ENCODE measurements at regions not wholly inside any gene's neighbourhood (a gene's known extent, or its start where the extent isn't known, plus 50 kb on each side); places are given as distances from the start of the nearest gene placed in this dataset. TPM values are rescaled to one million over a fixed set of nuclear protein-coding genes. Genes with fewer than 3 reads are reported as not detected.

- no peak for DNase-seq (ENCODE audit: low read depth in 2 of 3, low spot score in 2 of 3)
Observed at GRCh38 chr11:98834776-98835175, 186.0 kb upstream of the CNTN5 start.

- no peak for DNase-seq (ENCODE audit: low read depth in 2 of 3, low spot score in 2 of 3)
Observed at GRCh38 chr11:98835335-98835734, 185.4 kb upstream of the CNTN5 start.

DNA sequence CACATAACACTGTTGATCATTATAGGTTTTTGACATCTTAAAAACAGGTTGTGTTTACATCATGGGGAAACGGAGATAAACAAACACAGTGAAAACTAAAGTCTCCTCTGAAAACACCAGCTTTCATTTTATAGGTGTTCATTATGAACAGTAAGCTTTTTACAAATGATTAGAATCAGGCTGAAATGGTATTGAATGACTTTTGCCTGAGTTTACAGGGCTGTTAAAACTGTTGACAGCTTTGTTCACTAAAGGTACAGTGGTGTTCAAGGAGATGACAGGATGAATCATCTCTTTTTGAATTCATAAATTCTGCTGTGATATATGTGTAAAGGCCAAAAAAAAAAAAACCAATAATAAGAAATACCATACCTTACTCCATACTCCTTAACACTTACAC, 184.6 kb upstream of the CNTN5 start:
- DNase-seq (ENCODE audit: low read depth in 2 of 3, low spot score in 2 of 3), result no peak

- no peak for DNase-seq (ENCODE audit: low read depth in 2 of 3, low spot score in 2 of 3)
Observed at GRCh38 chr11:98842187-98842586, 178.6 kb upstream of the CNTN5 start.

- DNase-seq (ENCODE audit: low read depth in 2 of 3, low spot score in 2 of 3), result no peak
Observed at GRCh38 chr11:98862169-98862568, 158.6 kb upstream of the CNTN5 start.

DNA sequence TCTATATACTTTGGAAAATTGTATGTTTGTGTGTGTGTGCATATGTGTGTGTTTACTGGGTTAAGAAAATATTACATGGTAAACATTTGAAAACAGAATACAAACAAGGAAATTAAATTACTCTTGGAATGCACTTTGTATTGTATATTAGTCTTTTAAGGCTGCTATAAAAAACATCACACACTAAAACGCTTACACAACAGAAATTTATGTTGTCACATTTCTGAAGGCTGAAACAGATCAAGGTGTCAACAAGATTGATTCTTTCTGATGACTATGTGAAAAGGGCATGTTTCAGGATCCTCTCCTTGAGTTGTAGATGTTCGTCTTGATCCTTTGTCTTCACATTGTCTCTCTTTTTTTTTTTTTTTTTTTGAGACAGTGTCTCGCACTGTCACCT, 149.1 kb upstream of the CNTN5 start:
- DNase-seq (ENCODE audit: low read depth in 2 of 3, low spot score in 2 of 3), result no peak

DNA sequence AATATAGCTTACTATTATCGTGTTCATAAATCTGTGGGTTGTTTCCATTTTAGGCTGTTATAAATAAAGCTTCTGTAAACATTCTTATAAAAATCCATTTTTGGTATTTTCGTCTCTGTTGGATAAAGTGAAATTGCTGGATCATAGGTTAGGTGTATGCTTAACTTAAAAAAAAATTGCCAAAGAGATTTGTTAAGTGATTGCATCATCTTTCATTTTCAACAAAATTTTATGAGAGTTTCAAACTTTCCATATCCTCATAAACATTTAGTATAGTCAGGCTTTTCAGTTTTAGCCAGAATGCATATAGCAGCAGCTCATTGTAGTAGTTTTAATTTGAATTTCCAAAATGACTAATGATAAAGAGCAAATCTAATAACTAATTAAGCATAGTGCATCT, 146.7 kb upstream of the CNTN5 start:
- DNase-seq (ENCODE audit: low read depth in 2 of 3, low spot score in 2 of 3), result no peak

GRCh38 chr11:98895936-98896335, 124.8 kb upstream of the CNTN5 start:
- no peak for DNase-seq (ENCODE audit: low read depth in 2 of 3, low spot score in 2 of 3)

DNA sequence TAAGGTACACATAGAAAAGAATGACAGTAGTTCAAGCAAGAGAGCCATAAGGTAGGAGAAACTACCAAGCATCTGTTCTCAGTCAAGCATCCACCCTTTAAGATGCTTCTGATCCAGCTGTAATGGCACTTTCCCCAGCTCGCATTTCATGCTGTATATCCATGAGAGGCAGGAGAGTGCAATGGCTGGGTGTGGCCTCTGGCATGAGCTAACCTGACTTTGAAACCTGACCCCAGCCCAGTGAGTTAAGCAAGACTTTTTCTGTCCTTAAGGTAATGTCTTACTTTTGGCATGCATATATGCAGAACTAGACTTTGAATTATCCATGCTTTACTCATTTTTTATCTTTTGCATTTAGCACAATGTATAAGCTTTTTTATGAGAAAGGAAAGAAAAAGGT, 79.8 kb upstream of the CNTN5 start:
- no peak for DNase-seq (ENCODE audit: low read depth in 2 of 3, low spot score in 2 of 3)

DNA sequence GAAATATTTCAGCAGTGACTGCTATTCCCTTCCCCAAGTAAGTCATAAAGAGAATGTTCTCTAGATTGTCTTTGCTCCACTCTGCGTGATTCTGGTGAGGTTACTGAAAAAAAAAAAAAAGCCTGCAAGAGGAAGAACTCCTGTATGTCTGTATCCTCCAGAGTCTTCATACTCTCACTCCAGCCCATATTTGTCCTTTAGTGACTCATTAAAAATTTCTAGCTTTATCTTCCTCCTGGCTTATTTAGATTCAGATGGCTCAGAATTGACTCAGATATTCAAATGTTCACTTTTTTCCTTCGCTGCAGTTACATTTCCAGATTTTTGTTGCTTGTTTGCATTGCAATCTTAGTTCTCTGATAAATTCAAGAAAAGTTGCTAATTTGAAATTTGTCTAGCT, 76.3 kb upstream of the CNTN5 start:
- DNase-seq (ENCODE audit: low read depth in 2 of 3, low spot score in 2 of 3), result no peak

- no peak for DNase-seq (ENCODE audit: low read depth in 2 of 3, low spot score in 2 of 3)
Observed at GRCh38 chr11:98952107-98952506, 68.6 kb upstream of the CNTN5 start.

DNA sequence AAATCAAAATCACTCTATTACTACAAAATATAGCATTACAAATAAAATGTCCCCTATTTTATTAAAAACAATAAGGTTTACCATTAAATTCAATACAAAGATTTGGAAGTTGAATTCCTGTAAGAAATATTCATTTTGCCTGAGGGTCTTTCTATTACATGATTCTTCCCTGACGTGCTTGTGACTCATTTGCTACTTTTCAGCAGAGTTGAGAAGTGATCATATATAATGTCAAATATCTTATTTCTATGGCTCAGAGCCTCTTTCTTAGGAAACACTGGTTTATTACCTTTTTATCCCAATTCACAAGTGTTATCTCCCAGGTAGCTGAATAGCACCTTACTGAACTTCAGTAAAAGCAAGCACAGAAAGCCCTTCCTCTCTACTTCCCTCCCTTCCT, 65.2 kb upstream of the CNTN5 start:
- DNase-seq (ENCODE audit: low read depth in 2 of 3, low spot score in 2 of 3), result no peak

GRCh38 chr11:98964146-98964545, 56.6 kb upstream of the CNTN5 start:
- no peak for DNase-seq (ENCODE audit: low read depth in 2 of 3, low spot score in 2 of 3)

DNA sequence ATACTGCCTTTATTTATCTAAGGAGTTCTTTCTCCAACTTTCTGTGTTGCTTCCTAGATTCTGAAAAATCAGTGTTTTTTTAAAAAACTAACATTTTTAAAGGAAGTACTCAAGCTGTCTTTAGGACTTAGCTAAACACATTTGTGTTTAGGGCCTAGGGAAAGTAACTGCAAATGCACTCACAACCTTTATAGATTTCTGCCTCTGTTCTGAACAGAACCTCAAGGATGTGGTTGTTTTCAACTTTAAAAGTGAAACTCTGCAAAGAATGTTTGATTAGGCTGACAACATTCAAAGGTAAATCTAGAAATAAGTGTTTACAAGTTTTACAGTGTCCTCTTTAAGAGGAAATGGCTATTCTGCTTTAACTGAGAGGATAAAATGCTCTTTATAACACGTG, 55.4 kb upstream of the CNTN5 start:
- no peak for DNase-seq (ENCODE audit: low read depth in 2 of 3, low spot score in 2 of 3)

- no peak for DNase-seq (ENCODE audit: low read depth in 2 of 3, low spot score in 2 of 3)
Observed at GRCh38 chr11:98965775-98966174, 55.0 kb upstream of the CNTN5 start.

- no peak for DNase-seq (ENCODE audit: low read depth in 2 of 3, low spot score in 2 of 3)
Observed at GRCh38 chr11:98967005-98967404, 53.7 kb upstream of the CNTN5 start.

Small RNA genes in the stretch of these regions (small RNA-seq; reads per million reads assigned to genes)
- gene AP003730.1 (not detected), gene RNA5SP346 (not detected), gene RNA5SP347 (not detected)
